Testis (tissue), 2 donors: ENCODE measurements at regions not wholly inside any gene's neighbourhood (a gene's known extent, or its start where the extent isn't known, plus 50 kb on each side); places are given as distances from the start of the nearest gene placed in this dataset.
"Not testable (repeated sequence)": the region's sequence is repeated elsewhere in the genome, so short reads cannot be mapped to it uniquely, and the experiment has no call there.

Experiments
- DNase-seq: peaks from one replicate; pipeline ENCODE4 v3.0.0-alpha.2; 2019
- H3K27ac ChIP-seq, 2 donors: fragments of 200-600 bp; sonication (generic); one replicate each; pipeline ENCODE4 v1.5.1; 2019
- H3K27me3 ChIP-seq: fragments of 200-600 bp; sonication (generic); one replicate; pipeline ENCODE4 v1.5.1; 2019
- H3K36me3 ChIP-seq: fragments of 200-600 bp; sonication (generic); one replicate; pipeline ENCODE4 v1.5.1; 2017; ENCODE audit warnings: low read depth; ENCODE audit errors: missing control alignments
- H3K4me1 ChIP-seq: fragments of 200-600 bp; sonication (generic); one replicate; pipeline ENCODE4 v1.5.1; 2019
- H3K4me3 ChIP-seq, 2 donors: fragments of 200-600 bp; sonication (generic); one replicate each; pipeline ENCODE4 v1.5.1; 2017 to 2019
- H3K9me3 ChIP-seq: fragments of 200-600 bp; sonication (generic); one replicate; pipeline ENCODE4 v1.5.1; 2017
- POLR2A ChIP-seq: fragments of 450-650 bp; IDR thresholded peaks from one replicate; pipeline ENCODE4 v1.6.1; 2017; ENCODE audit warnings: antibody characterized with exemption, mild to moderate bottlenecking, moderate library complexity
- WGBS, 2 donors: methylation state at CpG; one replicate each; pipeline ENCODE4 v1.1.5; 2018; 5-methylcytosine and 5-hydroxymethylcytosine counted together
- intact Hi-C: fragments of 100-400 bp; cut with DNase I; formaldehyde crosslinking; loops from one replicate; pipeline ENCODE4 v1.15.1; 2023; ENCODE audit warnings: low total_unique reads
- TF ChIP-seq, protein P1 (sequence below), 3 experiments: fragments of 450-650 bp in 2 of 3; fragments of 200-600 bp in 1 of 3; sonication (generic) in 1 of 3; IDR thresholded peaks; one replicate each; pipeline ENCODE4 v1.5.1; 2016 to 2019; ENCODE audit warnings: antibody characterized with exemption in 3 of 3, mild to moderate bottlenecking in 2 of 3, moderate library complexity in 1 of 3

DNA sequence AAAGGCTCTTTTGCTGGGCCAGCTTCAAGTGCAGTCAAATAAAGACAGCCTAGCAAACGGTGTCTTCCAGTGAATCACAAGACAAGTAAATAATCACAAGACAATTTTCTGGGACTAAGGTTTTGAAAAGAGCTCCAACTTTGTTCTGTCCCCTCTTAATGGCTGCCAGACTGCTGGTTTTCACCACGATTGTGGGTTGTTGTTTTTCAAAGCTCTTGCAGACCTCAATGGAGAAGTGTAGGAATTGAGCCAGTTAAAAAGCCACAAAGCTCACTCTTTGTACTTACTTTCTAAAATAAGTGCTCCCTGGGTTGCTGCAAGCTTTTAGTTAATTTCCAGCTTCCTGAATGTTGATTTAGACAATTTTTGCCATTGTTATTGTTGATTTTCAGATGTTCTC, 405.8 kb upstream of the HTR2C start:
- H3K27ac ChIP-seq = no peak overlapping the region
- H3K4me3 ChIP-seq = no peak overlapping the region
- H3K27me3 ChIP-seq = no peaks in the 10 kb centered on the region
- 27 to 34% methylated on average over 2 of the region's 2 CpGs for WGBS, 2 donors
- no peaks in the 10 kb centered on the region for H3K36me3 ChIP-seq
- intact Hi-C loops = no loop called here
- no peaks in the 10 kb centered on the region for H3K4me1 ChIP-seq
- DNase-seq = no peak
- TF ChIP-seq POLR2A = no peak
- TF ChIP-seq, protein P1, sequence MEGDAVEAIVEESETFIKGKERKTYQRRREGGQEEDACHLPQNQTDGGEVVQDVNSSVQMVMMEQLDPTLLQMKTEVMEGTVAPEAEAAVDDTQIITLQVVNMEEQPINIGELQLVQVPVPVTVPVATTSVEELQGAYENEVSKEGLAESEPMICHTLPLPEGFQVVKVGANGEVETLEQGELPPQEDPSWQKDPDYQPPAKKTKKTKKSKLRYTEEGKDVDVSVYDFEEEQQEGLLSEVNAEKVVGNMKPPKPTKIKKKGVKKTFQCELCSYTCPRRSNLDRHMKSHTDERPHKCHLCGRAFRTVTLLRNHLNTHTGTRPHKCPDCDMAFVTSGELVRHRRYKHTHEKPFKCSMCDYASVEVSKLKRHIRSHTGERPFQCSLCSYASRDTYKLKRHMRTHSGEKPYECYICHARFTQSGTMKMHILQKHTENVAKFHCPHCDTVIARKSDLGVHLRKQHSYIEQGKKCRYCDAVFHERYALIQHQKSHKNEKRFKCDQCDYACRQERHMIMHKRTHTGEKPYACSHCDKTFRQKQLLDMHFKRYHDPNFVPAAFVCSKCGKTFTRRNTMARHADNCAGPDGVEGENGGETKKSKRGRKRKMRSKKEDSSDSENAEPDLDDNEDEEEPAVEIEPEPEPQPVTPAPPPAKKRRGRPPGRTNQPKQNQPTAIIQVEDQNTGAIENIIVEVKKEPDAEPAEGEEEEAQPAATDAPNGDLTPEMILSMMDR (IDR thresholded peaks at IDR 0.05) = no peak
- H3K9me3 ChIP-seq = no peaks in the 10 kb centered on the region

DNA sequence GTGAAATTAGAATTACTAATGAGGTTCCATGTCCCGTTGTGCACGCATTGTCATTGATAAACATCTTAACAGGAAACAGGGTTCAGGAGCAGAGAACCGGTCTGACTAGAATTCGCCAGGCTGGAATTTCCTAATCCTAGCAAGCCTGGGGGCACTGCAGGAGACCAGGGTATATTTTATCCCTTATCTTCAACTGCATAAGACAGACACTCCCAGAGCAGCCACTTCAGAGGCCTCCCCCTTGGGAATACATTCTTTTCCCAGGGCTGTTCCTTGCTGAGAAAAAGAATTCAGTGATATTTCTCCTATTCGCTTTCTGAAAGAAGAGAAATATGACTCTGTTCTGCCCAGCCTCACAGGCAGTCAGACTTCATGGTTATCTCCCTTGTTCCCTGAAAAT, 416.6 kb upstream of the HTR2C start:
- H3K9me3 ChIP-seq, intact Hi-C loops, H3K36me3 ChIP-seq, H3K4me1 ChIP-seq, H3K27me3 ChIP-seq, H3K27ac ChIP-seq, H3K4me3 ChIP-seq, DNase-seq: not testable (repeated sequence)
- WGBS, 2 donors = 86 to 88% methylated on average over 4 to 5 of the region's 5 CpGs

DNA sequence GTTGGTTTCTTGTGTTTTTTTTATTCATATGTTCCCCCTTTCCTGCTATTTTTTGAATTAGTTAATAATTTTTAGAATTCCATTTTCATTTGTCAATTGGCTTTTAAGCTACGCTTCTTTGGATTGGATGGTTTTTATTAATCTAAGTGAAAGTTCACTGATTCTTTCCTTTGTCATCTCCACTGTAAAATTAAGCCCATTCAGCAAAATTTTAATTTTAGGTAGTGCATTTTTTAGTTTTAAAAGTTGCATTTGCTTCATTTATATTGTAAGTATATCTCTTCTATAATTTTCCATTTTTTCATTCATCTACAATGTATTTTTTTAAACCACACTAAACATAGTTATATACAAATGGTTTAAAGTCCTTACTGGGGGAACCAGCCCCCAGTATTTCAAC, 417.3 kb upstream of the HTR2C start:
- no peaks in the 10 kb centered on the region for H3K9me3 ChIP-seq
- H3K4me3 ChIP-seq = no peak overlapping the region
- H3K4me1 ChIP-seq = no peaks in the 10 kb centered on the region
- WGBS, 2 donors = 92 to 100% methylated on average over 1 of the region's 1 CpG
- H3K27ac ChIP-seq = no peak overlapping the region
- no peaks in the 10 kb centered on the region for H3K27me3 ChIP-seq
- H3K36me3 ChIP-seq = no peaks in the 10 kb centered on the region
- DNase-seq = no peak
- TF ChIP-seq POLR2A = no peak
- TF ChIP-seq, protein P1 (IDR thresholded peaks at IDR 0.05) = no peak
- intact Hi-C loops = no loop called here

DNA sequence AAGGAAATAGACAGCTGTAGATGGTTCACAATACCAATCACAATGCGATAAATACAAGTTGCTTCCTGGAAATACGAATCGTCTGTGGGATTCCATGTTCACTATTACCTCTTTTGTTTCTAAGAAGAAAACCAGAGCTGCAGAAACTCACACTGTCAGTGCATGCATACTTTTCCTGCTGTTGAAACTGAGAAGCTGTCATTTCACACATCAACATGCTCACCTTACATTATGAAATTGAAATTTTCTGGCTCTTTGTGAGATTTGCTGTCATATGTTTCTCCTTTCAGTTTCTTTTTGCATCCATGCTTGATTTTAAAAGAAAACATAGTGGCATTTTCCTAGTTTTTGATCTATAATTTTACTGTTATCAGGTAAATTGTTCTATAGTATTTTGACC, 418.3 kb upstream of the HTR2C start:
- intact Hi-C loops = no loop called here
- WGBS, 2 donors = 87 to 96% methylated on average over 3 of the region's 3 CpGs
- no peak overlapping the region for H3K4me3 ChIP-seq

DNA sequence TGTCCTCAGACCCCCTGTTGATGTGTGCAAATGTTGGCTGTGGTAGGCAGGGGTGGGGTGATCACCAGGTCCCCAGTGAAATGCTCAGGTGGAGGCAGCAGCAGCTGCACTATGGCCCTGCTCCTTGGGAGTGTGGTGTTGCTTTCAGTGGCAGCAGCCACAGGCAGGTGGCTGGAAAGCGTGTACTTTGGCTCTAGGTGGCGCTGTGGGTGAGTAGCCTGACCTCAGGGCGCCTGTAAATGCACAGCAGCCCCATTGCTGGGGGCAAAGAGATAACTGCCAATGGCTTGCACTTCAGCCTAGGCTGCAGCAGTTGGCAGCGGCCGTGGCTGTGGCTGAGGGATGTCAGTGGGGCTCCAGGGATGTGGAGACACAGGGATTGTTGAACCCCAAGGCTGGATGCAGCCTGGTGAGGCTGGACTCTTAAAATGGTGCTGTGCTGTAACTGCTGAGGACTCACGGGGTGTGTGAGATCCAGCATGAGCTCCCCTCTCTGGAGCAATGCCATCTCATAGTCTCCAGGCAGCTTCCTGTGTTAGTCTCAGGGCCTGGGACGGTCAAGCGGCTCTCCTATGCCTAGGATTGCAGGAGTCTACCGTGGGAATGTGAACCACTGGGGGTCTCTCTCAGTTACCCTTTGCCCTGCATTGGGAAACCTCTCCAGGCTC, 421.7 kb upstream of the HTR2C start:
- intact Hi-C loops = no loop called here
- no peak overlapping the region for H3K27ac ChIP-seq
- H3K36me3 ChIP-seq = no peaks in the 10 kb centered on the region
- DNase-seq = peak; percentile 15
- TF ChIP-seq POLR2A = no peak
- H3K27me3 ChIP-seq = no peaks in the 10 kb centered on the region
- no peak overlapping the region for H3K4me3 ChIP-seq
- H3K9me3 ChIP-seq = no peaks in the 10 kb centered on the region
- 52% methylated on average over 9 of the region's 9 CpGs; no CpG with 5 or more reads in 1 of the 2 donors for WGBS, 2 donors
- no peaks in the 10 kb centered on the region for H3K4me1 ChIP-seq

More for the DNA sequence above, 418.3 kb upstream of the HTR2C start:
- H3K27me3 ChIP-seq = no peaks in the 10 kb centered on the region
- no peaks in the 10 kb centered on the region for H3K36me3 ChIP-seq
- no peaks in the 10 kb centered on the region for H3K4me1 ChIP-seq
- TF ChIP-seq POLR2A = no peak
- TF ChIP-seq, protein P1 (IDR thresholded peaks at IDR 0.05) = no peak
- H3K9me3 ChIP-seq = no peaks in the 10 kb centered on the region
- DNase-seq = no peak
- no peak overlapping the region for H3K27ac ChIP-seq

DNA sequence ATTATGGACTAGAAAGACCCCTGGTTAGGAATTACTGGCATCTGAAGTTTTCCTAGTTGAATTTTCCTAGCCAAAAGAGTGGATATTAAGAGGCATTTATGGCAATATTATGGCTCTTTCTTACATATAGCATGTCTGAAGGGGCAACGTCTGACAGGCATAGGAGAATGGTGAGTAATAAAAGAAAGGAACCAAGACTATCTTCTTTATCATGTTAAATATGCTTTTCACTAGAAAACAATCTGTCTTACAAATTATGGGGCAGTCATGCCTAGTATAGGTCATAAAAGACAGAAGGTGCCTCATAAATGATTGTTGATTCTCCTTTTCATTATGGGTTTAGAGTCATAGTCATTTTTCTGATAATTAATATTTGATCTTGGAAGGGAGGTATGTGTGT, 431.1 kb upstream of the HTR2C start:
- WGBS, 2 donors = 88 to 89% methylated on average over 1 of the region's 1 CpG
- no peaks in the 10 kb centered on the region for H3K27me3 ChIP-seq
- DNase-seq = no peak

More for the DNA sequence above, 431.1 kb upstream of the HTR2C start:
- no peak for TF ChIP-seq POLR2A
- TF ChIP-seq, protein P1 (IDR thresholded peaks at IDR 0.05) = no peak
- no peak overlapping the region for H3K27ac ChIP-seq
- H3K4me3 ChIP-seq = no peak overlapping the region
- no peaks in the 10 kb centered on the region for H3K36me3 ChIP-seq
- intact Hi-C loops = no loop called here
- no peaks in the 10 kb centered on the region for H3K4me1 ChIP-seq
- H3K9me3 ChIP-seq = no peaks in the 10 kb centered on the region
